ENCODE measurements at regions not wholly inside any gene's neighbourhood (a gene's known extent, or its start where the extent isn't known, plus 50 kb on each side); places are given as distances from the start of the nearest gene placed in this dataset.

DNA sequence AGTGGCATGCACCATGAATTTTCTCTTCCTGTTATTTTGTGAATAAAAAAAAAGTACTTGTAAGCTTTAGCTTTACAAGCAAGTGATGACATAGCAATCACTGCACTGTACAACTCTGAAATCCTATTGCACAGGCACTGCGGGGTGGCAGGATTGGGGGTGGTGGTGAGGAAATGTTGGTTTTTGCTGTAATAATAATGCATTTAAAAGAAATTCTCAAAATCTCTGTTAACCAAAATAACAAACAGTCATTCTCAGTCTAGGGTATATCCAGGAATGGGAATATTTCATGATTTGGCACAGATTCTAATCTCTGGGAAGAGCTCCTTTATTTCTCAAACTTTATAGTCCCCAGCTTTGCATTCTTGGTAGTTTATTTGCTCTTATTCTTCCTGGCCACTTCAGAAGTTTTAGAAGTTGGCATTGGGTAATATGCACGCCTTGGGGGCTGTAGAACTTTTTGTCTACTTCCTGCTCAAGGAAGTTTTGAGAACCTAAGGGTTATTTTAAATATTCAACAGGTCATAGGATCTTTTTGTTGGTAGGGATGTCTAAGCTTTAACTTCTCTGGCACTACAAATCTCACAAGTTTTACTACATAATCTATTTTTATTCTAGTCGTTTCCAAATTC lies 353.0 kb upstream of the KLF12 start:
- no peak for DNase-seq (ENCODE audit: low read depth, low spot score)

DNA sequence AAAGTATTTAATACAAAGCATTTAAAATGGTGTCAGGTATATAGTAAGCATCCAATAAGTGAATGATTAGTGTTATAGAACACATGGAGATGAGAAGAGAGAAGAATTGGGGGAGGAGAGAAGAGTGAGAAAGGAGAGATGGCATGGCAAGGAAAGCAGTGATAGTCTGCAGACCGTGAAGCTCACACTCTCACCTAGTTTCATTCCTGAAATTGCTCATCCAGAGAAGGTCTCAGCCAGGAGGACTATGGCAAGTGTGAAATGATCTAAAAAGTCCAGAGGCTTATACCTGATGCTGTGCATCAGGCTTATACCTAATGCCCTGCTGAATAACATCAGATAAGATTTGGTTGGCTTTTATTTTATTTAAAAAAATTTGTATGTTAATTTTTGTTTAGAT lies 351.6 kb upstream of the KLF12 start:
- no peak for DNase-seq (ENCODE audit: low read depth, low spot score)

DNA sequence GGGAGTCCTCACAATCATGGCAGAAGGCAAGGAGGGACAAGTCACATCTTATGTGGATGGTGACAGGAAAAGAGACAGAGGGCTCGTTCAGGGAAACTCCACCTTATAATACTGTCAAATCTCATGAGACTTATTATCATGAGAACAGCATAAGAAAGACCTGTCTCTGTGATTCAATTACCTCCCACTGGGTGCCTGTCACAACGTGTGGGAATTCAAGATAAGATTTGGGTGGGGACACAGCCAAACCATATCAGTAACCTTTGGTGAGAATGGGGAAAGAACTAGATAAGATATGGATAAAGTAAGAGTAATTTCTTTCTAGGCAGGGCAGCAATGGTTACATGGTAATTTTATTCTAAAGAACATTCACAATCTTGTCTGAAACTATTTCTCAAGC lies 344.9 kb upstream of the KLF12 start:
- no peak for DNase-seq (ENCODE audit: low read depth, low spot score)

DNA sequence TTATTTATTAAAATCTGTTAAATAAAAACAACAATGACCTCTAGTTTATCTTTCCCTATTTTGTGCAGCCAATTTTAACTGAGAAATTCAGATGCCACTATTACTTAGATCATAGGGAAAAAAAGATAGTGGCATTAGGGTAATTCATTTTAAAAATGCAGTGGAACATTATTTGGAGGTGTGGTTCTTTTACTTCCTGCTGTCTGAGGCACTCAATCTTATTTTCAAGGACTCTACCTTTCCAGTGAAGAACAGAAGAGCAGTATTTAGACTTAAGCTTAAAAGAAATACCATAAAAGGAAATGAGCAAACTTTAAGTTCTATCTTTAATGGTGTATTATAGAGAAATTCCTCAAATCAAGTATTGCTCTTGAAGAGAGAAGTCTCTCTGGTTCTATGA lies 342.6 kb upstream of the KLF12 start:
- no peak for DNase-seq (ENCODE audit: low read depth, low spot score)

DNA sequence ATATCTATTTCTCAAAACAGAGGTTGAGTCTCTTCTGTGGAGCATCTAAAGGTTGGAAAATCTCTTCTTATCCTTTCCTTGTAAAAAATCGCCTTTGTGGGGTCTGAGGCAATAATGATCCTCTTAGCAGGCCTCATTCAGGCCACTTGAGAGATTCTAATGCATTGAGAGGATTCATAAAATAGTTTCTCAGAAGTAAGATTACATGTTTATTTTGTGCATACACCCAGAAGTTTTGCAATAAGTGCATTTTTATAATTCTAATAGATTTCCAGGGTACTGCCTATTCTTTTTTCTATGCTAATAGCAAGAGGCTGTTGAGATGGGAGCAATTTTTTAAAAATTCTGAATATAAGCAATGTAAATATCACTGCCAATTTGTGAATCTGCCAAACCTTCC lies 342.2 kb upstream of the KLF12 start:
- no peak for DNase-seq (ENCODE audit: low read depth, low spot score)

DNA sequence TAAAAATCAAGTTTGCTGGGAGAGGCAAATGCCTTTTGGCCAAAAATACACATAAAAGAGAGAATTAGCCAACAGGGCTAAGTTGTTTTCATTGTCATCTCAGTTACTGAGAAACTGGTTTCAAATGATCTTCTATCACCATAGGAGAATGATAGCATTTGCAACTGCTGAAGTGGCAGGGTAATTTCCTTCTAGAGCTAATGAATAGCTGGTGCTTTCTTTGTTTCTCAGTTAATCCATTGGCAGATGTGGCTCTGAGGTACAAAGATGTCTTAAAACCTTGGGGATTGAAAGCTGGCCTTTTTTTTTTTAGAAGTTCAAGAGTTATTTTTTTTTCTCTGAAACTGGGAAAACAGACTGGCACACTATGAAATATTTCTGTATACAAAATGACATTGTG lies 332.7 kb upstream of the KLF12 start:
- DNase-seq (ENCODE audit: low read depth, low spot score): no peak

DNA sequence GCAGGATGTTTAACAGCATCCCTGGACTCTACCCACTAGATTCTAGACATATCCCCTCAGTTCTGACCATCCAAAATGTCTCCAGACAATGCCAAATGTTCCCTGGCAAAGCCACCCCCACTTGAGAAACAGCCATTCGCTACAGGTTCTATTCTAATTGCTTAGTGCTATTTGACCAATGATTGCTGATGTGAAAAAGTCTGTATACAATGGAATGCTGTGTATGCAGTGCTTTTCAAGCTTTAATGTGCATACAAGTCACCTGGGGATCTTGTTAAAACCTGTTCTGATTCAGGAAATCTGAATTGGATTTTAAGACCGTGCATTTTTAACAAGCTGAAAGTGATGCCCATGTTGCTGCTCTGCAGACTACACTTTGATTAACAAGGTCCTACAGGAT lies 331.8 kb upstream of the KLF12 start:
- no peak for DNase-seq (ENCODE audit: low read depth, low spot score)

DNA sequence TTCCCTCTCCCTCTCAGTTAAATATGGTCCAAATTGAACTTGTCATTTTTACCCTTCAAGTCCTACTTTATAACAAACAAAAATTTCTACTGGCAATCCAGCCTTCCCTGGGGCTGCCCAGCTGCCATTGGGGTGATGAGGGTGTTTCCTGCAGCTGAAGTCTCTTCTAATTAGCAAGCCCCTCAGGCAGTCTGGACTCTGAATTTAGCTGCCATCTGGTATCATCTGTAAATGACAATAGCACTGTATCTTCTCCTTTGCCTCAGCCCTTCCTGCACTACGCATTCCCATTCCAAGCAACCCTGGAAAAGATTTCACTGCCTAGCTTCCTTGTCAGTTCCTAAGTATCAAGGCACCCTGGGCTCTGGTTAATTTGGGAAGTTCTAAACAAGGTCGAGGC lies 331.1 kb upstream of the KLF12 start:
- no peak for DNase-seq (ENCODE audit: low read depth, low spot score)

DNA sequence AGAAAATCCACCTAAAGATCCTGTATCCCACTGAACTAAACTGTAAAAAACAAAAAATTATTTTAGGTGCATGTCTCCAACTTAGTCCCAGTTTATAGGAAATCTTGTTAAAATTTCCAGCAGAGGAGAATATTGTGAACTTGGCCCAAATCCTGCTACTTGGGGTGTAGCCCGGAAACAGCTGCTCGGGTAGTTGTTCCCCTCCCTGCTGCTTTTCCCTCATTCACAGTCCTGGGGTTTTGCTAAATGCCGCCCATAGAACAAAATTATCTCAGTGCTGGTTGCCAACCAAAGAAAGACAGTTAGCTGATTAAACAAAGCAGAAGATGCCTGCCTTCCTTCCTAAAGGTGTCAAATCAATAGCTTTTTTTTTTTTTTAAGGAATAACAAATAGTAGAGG lies 330.5 kb upstream of the KLF12 start:
- DNase-seq (ENCODE audit: low read depth, low spot score): no peak

DNA sequence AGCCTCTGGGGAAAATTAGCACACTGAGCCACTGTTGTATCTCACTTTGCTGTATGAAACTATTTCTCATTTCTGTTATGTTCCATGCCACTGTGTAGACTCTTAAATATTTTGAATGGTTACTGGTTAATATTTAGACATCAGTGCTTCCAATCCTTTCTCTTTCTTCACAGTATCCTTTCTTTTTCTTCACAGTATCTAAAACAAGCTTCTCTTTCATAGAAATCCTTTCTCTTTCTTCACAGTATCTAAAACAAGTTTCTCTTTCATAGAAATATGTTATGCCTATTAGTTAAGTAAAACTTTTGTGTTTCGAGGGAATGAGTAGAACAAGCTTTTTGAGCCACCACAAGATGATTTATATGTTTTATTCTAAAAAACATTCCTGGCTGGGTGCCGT lies 326.8 kb upstream of the KLF12 start:
- no peak for DNase-seq (ENCODE audit: low read depth, low spot score)

DNA sequence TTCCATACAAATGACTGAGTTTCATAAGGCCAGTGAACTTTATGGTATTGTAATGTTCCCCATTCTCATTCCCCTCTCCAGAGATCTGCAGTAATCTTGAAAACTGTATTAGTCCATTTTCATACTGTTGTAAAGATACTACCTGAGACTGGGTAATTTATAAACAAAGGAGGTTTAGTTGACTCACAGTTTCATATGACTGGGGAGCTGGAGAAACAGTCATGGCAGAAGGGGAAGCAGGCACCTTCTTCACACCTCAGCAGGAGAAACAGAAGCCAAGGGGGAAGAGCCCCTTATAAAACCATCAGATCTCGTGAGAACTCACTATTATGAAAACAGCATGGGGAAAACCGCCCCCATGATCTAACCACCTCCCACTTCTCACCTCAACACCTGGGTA lies 318.7 kb upstream of the KLF12 start:
- no peak for DNase-seq (ENCODE audit: low read depth, low spot score)

DNA sequence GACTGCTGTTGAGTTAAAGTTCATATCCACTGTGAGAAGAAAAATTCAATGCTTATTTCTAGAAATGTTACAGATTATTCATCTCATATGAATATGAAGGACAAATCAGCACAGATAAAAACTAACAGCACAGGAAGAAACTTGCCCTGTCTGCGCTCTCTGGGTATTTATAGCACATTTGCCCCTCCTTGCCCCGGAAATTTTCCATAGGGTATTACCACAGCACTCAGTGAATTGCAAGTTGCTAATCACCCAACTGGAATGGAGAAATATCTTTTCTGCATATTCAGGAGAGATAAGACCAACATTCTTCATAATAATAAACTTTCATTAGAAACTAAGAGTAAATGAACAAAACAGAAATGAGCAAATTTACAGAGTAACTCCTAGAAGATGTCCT lies 318.0 kb upstream of the KLF12 start:
- DNase-seq (ENCODE audit: low read depth, low spot score): no peak

DNA sequence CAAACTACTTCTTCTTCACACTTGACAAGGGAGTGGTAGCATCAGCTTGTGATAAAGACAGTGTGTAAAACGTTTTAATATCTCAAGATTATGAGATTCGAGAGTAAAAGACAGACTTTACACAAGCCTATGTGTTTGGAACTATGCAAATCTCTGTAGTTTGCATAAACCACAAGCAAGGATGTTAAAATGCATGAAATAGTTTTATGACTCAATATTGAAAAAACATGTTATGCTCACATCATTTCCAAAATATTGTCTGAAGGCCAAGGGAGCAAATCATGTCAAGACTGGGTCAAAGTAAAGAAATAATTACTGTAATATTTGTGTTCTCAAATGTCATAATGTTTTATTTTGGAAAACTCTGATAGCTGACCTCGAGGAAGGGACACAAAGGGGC lies 316.8 kb upstream of the KLF12 start:
- no peak for DNase-seq (ENCODE audit: low read depth, low spot score)

DNA sequence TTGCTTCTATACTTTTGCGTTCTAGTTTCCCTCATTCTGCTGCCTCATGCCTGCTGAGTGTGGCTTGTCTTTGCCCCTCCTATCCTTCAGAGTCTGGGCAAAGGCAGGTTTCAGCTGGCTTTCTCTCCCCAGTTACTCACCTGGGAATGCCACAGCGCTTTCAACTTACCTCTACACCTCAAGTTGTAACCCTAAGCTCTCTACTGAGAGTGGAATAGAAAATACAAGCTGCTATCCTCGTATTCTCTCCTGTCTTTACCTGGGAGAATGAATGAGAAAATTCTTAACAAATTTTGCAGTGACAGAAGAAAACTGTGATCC lies 316.3 kb upstream of the KLF12 start:
- DNase-seq (ENCODE audit: low read depth, low spot score): no peak

DNA sequence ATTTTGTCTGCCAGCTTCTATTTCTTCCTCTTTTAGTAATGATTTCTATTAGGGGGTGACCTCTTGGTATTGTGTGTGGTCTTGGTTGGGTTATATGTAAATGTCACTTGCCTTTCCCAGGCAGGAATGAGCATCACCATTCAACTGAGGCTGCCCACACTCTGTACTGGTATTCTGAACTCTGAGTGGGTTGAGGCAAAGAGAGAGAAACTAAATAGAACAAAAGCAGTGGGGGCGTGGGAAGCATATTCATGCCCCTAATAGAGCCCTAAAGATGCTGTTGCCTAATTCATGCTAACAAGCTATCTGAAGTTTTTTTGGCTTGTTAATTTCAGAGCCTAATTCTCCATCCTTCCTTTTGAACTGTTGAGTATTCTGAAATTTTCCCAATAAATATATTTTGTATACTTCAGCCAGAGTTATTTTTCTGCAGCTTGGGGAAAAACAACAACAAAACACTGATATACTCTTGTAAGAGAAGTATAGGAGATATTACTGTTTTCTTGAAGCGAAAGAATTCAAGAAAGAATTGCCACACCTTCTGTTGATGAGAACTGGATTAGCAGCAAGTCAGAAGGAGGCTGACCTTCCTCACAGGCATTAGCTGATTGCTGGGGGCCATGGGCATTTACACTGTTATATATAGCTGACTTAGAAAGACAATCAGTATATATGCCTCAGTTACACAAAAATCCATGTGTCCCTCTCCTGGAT lies 315.8 kb upstream of the KLF12 start:
- DNase-seq (ENCODE audit: low read depth, low spot score): no peak

DNA sequence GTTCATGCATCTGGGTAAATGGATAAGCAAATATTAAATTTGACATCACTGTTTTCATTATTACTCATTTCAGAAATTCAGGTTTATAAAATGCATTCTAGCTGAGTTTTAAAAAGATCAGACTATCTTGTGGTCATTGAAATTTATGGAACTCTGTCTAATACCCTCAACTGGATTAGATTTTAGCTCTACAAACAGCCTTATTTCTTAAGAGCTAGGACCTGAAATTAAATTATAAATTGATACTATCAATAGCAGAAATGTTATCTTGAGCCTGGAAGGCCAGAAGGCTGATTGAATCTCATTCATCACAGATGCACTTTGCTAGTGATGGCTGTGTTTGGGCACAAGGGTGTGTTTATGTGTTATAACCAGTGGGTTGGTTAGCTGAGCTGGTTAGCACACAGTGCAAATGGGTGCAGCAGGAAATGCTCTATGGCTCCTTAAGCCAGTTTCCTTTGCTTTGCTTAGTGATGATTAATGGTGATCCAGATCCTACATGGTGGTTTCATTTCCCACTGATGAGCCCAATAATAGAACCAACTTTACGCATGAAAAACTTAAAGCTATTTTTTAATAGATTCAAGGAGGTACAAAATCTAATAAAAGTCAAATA lies 310.8 kb upstream of the KLF12 start:
- DNase-seq (ENCODE audit: low read depth, low spot score): no peak

DNA sequence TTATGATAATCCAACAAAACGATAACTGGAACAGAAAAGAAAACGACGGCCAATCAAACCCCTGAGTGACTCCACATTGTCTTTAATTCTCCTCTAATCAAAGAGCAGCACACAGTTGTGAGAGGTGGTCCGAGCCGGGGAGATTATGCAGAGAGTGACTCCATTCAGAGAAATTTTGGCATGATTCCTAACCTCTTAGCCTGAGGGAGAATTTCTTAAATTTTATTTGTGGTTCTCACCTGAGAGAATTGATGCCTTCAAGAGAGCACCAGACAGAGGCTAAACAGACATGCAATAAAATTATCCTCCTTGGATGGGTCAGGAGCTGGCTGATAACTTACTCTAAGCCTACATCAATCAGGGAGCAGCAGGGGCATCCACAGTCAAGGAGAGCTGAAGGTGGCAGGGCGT lies 310.0 kb upstream of the KLF12 start:
- DNase-seq (ENCODE audit: low read depth, low spot score): no peak

DNA sequence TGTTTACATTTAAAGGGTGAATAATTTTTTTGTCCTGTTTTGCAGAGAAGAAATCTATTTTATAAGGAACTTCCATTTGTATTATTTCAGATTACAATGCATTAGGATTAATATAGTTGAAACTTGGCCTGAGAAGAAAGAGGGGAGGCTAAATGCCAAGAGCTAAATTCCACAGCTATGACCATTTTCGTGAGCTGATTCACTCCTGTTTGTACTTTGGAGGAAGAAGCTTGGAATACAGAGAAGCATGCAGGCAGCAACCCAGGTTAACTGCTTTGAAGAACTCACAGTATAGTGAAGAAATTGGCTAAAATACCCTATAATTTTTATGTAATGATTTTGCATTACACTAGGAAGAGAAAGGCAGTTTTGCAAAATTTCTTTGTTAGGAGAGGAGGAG lies 309.4 kb upstream of the KLF12 start:
- no peak for DNase-seq (ENCODE audit: low read depth, low spot score)

DNA sequence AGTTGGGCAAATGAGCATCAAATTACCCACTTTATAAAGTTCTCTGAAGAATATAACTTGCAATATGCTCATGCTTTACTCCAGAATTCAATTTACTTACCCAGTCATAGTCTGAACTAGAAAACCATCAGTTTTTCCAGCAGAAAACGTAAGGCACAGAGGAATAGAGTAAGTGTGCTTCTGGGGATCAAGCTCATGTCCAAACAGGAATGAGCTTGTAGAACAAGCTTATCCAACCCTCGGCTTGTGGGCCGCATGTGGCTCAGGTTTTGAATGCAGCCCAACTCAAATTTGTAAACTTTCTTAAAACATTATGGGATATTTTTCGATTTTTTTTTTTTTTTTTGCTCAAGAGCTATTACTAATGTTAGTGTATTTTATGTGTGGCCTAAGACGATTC lies 308.5 kb upstream of the KLF12 start:
- no peak for DNase-seq (ENCODE audit: low read depth, low spot score)

DNA sequence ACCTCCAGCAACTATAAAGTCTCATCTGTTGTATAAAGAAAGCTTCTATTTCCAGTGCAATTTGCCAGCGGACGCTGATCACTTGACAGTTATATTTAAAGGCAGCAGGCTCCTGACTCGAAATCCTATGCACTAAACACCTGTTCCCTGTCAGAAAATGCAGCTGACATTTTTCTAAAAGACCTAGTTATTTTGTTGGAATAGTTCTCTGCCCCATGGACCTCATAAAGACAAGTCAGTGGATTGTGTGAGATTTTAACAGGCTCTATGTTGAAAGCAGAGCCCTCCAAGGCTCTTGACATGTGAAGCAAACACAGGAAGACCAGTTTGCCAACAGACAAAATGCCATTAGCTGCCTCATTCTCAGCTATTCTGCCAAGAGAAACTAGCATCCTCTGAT lies 304.7 kb upstream of the KLF12 start:
- DNase-seq (ENCODE audit: low read depth, low spot score): no peak

DNA sequence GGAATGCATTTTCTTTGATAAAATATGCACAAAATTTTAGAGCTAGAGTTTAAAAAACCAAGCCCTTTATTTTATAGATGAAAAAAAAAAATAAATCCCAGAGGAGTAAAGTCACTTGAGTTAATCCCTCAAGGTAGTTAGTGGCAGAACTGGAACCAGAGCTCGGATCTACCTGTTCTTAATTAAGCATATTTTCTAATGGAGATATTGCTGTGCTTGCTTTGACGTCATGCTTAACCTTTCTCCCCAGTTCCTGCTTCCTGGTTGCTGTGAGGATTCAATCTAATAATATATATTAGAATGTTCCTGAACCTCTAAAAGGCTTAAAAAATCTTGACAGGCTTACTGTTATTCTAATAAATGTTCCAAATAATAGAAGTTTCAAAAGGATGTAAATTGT lies 300.6 kb upstream of the KLF12 start:
- DNase-seq (ENCODE audit: low read depth, low spot score): no peak

DNA sequence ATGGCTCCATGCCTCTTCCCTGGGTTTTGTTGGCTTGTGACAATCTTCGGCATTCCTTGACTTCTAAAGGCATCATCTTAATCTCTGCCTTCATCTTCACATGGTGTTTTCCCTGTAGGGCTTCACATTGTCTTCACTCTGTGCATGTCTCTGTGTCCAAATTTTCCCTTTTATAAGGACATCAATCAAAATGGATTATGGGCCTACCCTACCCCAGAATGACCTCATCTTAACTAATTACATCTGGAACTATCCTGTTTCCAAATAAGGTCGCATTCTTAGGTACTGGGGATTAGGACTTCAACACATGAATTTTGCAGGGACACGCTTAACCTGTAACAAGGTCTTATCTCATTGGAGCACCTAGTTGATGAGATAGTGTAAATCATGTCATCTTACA lies 290.3 kb upstream of the KLF12 start:
- no peak for DNase-seq (ENCODE audit: low read depth, low spot score)

DNA sequence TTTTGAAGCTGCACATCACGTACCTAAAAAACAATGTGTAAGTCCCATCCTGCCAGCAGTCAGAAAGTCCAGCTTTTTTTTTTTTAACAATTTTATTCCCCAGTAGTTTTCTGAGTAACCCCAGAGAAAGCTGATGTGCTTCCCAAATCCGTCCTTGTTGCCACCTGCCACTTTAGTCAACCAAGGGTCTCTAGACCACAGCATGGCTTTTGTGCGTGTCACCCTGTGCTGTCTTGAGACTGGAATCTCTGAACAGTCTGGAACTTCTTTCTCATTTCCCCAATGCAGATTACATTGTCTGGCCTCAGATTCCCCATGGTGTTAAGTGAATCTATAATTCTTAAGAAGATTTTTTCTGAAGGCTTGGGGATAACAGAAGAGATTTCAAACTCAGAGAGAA lies 289.2 kb upstream of the KLF12 start:
- no peak for DNase-seq (ENCODE audit: low read depth, low spot score)

DNA sequence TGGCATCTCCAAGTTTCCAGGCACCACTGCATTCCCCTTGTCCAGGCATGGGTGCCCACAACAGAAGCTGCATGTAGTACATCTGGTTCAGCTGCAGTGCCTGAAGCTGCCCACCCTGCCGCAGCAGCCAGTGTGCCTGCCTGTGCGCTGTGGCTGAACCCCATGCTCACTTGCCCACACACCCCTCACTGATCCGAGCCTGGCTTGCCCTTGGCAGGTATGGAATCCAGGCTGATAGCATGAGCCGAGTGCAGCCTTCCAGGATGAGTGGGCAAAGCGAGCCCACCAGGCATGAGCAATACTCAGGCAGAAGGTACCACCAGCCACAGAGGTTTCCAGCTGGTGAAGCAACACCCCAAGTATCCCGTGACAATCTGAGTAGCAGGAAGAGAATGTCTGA lies 280.3 kb upstream of the KLF12 start:
- no peak for DNase-seq (ENCODE audit: low read depth, low spot score)

Measured in activated naive CD8-positive, alpha-beta T cell treated with anti-CD3 and anti-CD28 coated beads, Interleukin-2, amount 50 U/mL, for 16 hours (primary cell).